ENCODE measurements at regions not wholly inside any gene's neighbourhood (a gene's known extent, or its start where the extent isn't known, plus 50 kb on each side); places are given as distances from the start of the nearest gene placed in this dataset.

DNA sequence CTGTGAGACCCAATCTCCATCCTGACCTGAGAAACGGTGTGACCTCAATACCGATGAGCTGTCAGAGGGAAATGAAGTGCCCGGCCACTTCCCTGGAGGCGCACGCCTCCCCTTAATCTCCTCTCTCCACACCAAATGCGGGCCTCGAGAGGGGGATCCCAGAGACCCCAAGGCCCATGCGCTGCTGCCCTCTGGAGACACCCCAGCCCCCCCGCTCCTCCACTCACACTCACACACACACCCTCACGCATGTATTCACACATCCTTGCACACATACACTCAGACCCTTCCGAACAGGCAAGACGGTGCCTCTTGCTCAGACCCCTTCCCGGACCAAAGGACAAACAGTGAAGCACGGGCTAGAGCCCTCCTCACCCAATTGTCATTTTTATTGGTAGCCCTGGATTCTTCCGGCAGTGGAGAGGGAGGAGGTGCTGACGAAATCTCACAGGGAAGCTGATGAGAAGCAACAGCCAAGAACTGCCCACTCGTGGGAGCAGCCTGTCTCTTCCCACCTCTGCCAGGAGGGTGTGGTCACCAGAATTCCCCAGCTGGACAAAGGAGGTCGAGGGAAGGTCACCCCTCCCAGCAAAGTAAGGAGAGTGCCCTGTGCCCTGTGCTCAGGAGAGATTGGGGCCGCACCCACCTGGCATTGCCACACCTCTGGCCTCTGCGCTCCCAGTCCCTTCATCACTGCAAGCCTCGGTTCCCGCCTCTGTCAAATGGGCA lies 136.0 kb upstream of the TNRC6C start:
- H3K27ac Mint-ChIP-seq = no peak overlapping the region
- no peak overlapping the region for H3K4me3 Mint-ChIP-seq
- H3K36me3 Mint-ChIP-seq = no peaks in the 10 kb centered on the region
- H3K4me1 Mint-ChIP-seq = peaks cover 0 to 2% (median 1%) of the 10 kb centered on the region in 3 donors
- peaks cover 15% of the 10 kb centered on the region for H3K27me3 Mint-ChIP-seq
- H3K9me3 Mint-ChIP-seq = peaks cover 0 to 2% (median 0%) of the 10 kb centered on the region in 3 donors

DNA sequence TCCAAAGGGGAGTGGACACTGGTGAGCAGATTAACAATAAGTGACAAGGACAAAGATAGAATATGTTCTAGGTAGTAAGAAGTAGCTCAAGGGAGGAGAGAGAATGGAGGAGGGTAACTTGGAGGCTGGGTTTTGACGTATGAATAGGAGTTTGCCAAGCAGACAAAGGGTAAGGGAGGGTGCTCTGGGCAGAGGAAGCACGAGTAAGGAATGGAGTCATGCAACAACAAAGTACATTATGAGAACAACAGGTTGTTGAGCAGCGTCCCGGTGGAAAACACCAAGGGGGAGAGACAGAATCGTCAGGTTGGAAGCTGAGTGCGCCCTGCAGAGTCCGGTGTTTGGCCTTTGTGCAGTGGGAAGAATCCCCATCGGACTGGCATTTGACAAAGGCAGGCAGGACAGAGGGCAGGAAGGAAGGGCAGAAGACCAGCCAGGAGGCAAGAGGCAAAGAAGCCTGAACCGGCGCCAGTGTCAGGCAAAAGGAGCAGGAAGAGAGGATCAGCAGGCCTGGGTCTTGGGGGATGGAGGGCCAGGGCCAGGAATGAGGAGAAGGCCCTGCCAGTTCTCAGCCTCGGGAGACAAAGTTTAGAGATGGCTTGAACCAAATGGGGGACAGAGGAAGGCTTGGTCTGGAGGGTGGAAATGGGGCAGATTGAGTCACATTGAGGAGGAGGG lies 134.3 kb upstream of the TNRC6C start:
- Mint-ChIP-seq H3K36me3 (no peaks in the 10 kb centered on the region), H3K9me3 (peaks cover 0 to 3% (median 2%) of the 10 kb centered on the region in 3 donors), H3K27ac (peak overlapping the region in 1 of 3 donors; percentile 33), H3K27me3 (peaks cover 15% of the 10 kb centered on the region), H3K4me3 (no peak overlapping the region), H3K4me1 (peaks cover 0 to 2% (median 1%) of the 10 kb centered on the region in 3 donors)

DNA sequence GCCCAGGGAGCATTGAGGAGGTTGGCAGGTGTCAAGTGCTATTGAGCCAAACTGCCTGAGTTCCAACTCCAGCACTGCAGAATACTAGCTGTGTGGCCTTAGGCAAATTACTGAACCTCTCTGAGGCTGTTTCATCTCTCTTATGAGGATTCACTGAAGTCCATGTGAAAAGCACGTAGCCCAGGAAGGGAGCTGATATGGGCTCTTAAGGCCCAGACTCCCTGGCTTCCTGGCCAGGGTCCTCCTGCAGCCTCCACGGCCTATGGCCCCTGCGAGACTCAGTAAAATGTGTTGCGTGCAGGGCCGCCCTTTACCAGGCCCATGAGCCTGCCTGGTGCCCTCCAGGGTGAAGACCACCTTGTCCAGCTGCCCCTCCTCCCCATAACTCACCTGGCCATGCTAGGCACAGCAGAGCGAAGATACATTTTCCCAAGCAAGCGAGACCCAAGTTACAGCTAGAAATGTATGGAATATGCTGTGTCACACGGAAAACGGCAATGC lies 133.7 kb upstream of the TNRC6C start:
- Mint-ChIP-seq H3K4me1 (peaks cover 0 to 1% (median 0%) of the 10 kb centered on the region in 3 donors), H3K36me3 (no peaks in the 10 kb centered on the region), H3K4me3 (no peak overlapping the region), H3K27ac (no peak overlapping the region), H3K27me3 (peaks cover 13% of the 10 kb centered on the region), H3K9me3 (peaks cover 0 to 3% (median 2%) of the 10 kb centered on the region in 3 donors)

DNA sequence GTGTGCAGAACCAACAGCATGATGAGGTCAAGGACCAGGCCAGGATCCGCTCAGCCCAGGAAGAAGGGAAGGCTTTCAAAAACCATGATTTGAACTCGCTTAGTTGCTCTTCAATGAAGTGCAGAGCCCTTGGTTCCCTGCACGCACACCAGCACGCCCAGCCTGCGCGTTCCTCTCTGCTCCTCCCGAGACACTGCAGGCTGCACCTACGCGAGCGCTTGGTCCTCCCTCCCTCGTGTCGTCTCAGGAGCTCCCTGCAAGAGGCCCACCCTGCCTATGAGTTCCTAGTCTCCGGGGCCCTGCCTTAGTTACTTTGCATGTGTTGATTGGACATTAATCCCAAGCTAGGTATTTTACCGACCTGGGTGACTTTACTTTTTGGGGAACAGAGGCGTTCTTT lies 132.9 kb upstream of the TNRC6C start:
- Mint-ChIP-seq H3K27ac (peak overlapping the region in 1 of 3 donors; percentile 59), H3K9me3 (peaks cover 0 to 3% (median 2%) of the 10 kb centered on the region in 3 donors), H3K36me3 (no peaks in the 10 kb centered on the region), H3K4me3 (peak overlapping the region in 1 of 4 donors; percentile 57), H3K4me1 (peaks cover 0 to under 1% (median 0%) of the 10 kb centered on the region in 3 donors), H3K27me3 (peaks cover 11% of the 10 kb centered on the region)

DNA sequence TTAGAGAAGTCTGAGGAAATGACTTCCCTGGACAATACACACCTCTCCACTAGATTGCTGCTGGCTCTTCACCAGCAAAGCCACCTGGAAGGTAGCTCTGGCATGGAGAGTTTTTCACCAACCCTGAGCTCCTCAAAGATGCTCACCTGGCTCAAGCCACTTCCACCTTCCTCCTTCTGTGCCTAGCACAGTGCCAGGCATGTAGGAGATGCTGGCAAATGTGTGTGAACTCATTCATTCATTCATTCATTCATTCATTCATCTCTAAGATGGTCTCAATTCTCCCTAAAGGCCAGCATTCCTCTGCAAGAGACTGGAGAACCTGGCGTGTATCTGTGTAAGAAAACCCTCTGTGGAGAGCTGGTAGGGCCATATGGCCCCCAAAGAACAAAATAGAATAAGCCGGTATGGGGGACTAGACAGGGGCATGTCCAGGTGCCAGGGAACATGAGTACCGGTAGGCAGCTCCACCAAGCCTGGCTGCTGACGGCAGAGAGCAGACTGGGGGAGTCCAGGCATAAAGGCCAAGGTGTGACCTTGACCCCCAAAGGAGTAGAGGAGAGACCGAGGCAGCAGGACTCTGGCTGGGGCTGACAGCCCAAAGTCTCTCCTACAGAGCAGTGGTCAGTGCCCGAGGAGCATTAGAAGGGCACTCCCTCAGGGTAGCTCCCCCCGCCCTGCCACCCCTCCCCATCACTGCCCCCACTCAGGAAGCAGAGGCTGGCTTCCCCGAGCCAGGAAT lies 132.2 kb upstream of the TNRC6C start:
- H3K9me3 Mint-ChIP-seq = peaks cover 0 to 3% (median 2%) of the 10 kb centered on the region in 3 donors
- H3K27me3 Mint-ChIP-seq = peaks cover 11% of the 10 kb centered on the region
- no peak overlapping the region for H3K4me3 Mint-ChIP-seq
- no peaks in the 10 kb centered on the region for H3K4me1 Mint-ChIP-seq
- no peak overlapping the region for H3K27ac Mint-ChIP-seq
- H3K36me3 Mint-ChIP-seq = no peaks in the 10 kb centered on the region

DNA sequence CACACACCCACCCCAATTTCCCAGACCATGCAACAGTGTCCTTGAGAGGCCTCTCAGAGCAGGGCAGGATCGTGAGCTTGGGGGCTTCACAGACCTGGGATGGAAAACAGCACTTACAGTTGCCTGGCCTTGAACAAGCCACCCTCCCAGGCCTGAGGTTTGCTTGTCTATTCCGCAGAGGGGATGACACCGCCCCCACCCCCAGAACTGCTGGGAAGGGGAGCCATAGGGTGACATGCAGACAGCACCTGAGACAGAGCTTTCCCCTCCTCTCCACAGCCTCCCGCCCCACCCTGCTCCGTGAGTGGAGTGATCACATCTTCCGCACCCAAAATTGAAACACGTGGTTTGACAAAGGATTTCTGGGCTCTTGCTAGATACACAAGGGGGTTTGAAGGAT lies 131.5 kb upstream of the TNRC6C start:
- peaks cover 0 to 3% (median 2%) of the 10 kb centered on the region in 3 donors for H3K9me3 Mint-ChIP-seq
- no peaks in the 10 kb centered on the region for H3K36me3 Mint-ChIP-seq
- H3K27me3 Mint-ChIP-seq = peaks cover 12% of the 10 kb centered on the region
- no peak overlapping the region for H3K4me3 Mint-ChIP-seq
- H3K4me1 Mint-ChIP-seq = no peaks in the 10 kb centered on the region
- no peak overlapping the region for H3K27ac Mint-ChIP-seq

DNA sequence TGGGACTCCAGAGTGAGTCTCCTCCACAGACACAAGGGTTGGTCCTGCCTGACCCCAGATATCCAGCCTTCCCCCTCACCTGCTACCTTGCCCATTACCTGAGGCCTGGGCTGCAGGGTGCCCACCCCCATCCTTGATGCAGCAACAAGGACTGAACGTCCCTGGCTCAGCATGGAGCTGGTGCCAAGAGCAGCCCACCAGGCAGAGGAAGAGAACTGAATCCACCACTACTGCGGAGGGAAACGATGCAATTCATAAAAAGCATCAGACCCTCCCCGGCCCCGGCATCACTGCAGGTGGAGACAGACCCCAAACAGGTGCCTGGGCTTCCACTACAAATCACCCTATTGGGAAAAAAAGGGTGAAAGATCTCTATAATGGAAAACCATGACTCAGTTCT lies 131.0 kb upstream of the TNRC6C start:
- no peaks in the 10 kb centered on the region for H3K36me3 Mint-ChIP-seq
- H3K27ac Mint-ChIP-seq = no peak overlapping the region
- H3K4me3 Mint-ChIP-seq = no peak overlapping the region
- peaks cover 15% of the 10 kb centered on the region for H3K27me3 Mint-ChIP-seq
- peaks cover 0 to 3% (median 2%) of the 10 kb centered on the region in 3 donors for H3K9me3 Mint-ChIP-seq
- no peaks in the 10 kb centered on the region for H3K4me1 Mint-ChIP-seq

DNA sequence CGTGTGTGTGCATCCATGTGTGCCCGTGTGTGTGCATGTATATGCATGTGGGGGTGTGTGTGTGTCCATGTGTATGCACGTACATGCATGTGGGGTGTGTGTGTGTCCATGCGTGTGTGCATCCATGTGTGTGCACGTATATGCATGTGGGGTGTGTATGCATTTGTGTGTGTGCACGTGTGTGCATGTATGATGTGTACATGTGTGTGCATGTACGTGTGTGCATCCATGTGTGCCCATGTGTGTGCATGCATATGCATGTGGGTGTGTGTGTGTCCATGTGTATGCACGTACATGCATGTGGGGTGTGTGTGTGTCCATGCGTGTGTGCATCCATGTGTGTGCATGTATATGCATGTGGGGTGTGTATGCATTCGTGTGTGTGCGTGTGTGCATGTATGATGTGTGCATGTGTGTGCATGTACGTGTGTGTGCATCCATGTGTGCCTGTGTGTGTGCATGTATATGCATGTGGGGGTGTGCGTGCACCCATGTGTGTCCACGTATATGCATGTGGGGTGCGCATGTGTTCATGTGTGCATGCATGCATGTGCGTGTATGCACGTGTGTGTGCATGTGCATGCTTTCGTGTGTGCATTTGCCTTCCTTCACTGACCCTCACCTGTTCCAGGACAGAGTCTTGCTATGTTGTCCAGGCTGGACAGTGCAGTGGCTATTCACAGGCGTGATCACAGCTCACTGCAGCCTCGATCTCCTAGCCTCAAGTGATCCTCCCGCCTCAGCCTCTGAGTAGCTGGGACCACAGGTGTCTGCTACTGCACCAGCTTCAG lies 129.6 kb upstream of the TNRC6C start:
- no peak overlapping the region for H3K27ac Mint-ChIP-seq
- peaks cover 17% of the 10 kb centered on the region for H3K27me3 Mint-ChIP-seq
- H3K9me3 Mint-ChIP-seq = peaks cover 0 to 3% (median 2%) of the 10 kb centered on the region in 3 donors
- no peak overlapping the region for H3K4me3 Mint-ChIP-seq
- H3K36me3 Mint-ChIP-seq = no peaks in the 10 kb centered on the region
- peaks cover 0 to 5% (median 0%) of the 10 kb centered on the region in 3 donors for H3K4me1 Mint-ChIP-seq

DNA sequence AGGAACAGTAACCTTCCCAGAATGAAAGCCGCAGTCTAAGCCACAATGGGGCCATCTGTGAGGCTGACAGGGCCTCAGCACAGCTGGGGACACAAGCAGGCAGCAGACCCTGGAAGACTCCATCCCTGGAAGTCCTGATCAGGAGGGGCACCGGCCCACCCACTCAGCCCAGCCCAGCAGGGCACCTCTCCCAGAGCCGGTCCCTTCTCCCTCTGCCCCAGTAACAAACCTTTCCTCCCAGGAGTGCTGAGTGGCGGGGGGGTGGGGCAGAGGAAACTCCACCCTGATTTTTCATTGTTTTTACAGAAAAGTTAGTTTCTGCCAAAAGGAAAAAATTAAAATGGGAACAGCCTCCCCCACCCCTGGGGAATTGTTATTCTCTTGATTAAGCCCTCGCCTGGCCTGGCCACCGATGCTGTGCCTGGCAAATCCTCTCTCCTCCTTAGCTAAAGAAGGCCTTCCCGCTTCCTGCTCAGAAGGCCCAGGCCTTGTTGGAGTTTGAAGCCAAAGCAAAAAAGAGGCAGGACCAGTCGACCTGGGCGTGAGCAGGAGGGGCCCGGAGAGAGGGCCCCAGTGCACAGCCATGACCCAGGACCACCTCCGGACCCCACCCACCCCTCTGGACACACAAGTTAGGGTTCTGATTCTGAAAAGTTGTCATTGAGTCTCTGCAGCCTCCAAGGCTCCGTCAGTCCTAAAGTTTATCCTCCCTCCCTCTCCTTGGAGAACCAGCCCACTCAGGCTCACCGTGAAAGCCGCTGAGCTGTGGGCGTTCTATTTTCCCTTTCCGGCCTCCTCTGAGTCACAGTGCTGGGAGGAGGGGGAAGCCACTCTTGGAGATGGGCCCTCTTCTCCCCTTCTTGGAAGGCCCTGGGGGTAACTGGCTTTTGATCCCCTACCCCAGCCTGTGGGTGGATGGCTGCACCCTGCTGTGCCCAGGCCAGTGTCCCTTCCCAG lies 128.4 kb upstream of the TNRC6C start:
- Mint-ChIP-seq H3K27ac (no peak overlapping the region), H3K9me3 (peaks cover 0 to 3% (median 1%) of the 10 kb centered on the region in 3 donors), H3K27me3 (peaks cover 27% of the 10 kb centered on the region), H3K4me3 (no peak overlapping the region), H3K36me3 (no peaks in the 10 kb centered on the region), H3K4me1 (peaks cover 2 to 12% (median 4%) of the 10 kb centered on the region in 3 donors)

DNA sequence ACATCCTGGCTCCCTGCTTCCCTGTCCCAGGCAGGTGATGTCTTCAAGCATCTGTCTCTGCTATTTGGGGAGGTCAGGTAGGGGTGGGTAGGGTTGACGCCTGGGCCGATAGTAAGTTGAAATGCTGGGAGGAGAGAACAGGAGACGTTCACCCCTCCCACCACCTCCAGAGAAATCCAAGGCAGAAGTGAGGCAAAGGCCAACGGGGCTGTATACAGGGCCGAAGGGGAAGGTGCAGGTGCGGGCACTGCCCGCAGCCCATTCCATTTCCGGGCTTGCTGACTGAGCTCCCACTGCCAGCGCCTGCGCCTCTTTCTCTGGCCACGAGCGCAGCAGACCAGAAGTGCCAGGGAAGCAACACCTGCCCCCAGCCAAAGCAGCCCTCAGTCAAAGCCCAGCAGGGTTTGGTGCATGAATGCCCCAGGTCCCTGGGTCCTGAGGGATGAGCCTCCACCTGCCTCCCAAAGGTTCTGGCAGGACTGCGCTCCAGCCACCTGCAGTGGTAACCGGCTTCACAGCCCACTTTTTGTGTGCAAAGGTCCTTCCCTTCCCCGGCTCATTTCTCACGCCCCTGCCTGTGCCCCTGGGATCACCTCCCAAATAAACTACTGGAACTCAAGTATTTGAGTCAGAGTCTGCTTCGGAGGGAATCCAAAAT lies 127.6 kb upstream of the TNRC6C start:
- Mint-ChIP-seq H3K36me3 (no peaks in the 10 kb centered on the region), H3K9me3 (peaks cover 0 to 3% (median 1%) of the 10 kb centered on the region in 3 donors), H3K27me3 (peaks cover 30% of the 10 kb centered on the region), H3K4me1 (peaks cover 4 to 15% (median 5%) of the 10 kb centered on the region in 3 donors), H3K27ac (no peak overlapping the region), H3K4me3 (no peak overlapping the region)

DNA sequence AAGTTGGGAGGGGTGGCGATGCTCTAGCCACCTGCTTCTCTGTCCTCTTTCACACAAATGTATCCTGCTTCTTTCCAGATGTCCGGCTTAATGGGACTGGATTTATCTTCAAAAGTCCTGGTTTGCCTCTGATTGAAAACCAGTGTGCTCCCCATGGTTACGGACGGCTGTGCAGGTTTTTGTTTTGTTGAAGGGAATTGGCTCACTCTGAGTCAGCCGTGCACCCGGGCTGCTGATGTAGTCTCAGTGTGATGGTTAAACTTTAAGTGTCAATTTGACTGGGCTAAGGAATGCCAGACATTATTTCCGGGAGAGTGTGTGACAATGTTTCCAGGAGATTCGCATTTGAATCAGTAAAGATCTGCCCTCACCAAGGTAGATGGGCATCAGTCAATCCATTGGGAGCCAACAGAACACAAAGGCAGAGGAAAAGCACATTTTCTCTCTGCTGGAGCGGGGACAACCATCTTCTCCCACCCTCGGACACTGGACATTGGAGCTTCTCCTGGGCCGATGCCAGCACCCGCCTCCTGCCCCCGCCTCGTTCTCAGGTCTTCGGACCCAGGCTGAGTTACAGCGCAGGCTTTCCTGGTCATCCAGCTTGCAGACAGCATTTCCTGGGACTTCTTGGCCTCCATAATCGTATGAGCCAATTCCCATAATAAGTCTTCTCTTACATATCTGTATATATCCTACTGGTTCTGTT lies 126.9 kb upstream of the TNRC6C start:
- H3K36me3 Mint-ChIP-seq = no peaks in the 10 kb centered on the region
- H3K27ac Mint-ChIP-seq = peak overlapping the region in 1 of 3 donors; percentile 16
- H3K9me3 Mint-ChIP-seq = peaks cover 0 to 3% (median 1%) of the 10 kb centered on the region in 3 donors
- peaks cover 4 to 17% (median 5%) of the 10 kb centered on the region in 3 donors for H3K4me1 Mint-ChIP-seq
- peaks cover 33% of the 10 kb centered on the region for H3K27me3 Mint-ChIP-seq
- no peak overlapping the region for H3K4me3 Mint-ChIP-seq

DNA sequence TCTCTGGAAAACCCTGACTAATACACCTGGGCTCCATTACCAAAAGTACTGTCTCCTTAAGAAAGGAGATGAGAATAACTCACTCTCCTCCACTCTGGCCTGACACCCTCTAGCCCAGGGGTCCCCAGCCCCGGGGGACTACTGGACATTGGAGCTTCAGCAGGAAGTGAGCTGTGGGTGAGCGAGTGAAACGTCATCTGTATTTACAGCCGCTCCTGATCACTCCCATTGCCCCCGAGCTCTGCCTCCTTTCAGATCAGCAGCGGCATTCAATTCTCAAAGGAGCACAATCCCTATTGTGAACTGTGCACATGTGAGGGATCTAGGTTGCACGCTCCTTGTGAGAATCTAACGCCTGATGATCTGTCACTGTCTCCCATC lies 126.3 kb upstream of the TNRC6C start:
- peaks cover 4 to 17% (median 5%) of the 10 kb centered on the region in 3 donors for H3K4me1 Mint-ChIP-seq
- H3K36me3 Mint-ChIP-seq = no peaks in the 10 kb centered on the region
- peaks cover 36% of the 10 kb centered on the region for H3K27me3 Mint-ChIP-seq
- H3K9me3 Mint-ChIP-seq = peaks cover 0 to 3% (median 1%) of the 10 kb centered on the region in 3 donors
- H3K27ac Mint-ChIP-seq = no peak overlapping the region
- no peak overlapping the region for H3K4me3 Mint-ChIP-seq

All from IgD-negative memory B cell (primary cell).